ENCODE measurements at regions not wholly inside any gene's neighbourhood (a gene's known extent, or its start where the extent isn't known, plus 50 kb on each side); places are given as distances from the start of the nearest gene placed in this dataset.

DNA sequence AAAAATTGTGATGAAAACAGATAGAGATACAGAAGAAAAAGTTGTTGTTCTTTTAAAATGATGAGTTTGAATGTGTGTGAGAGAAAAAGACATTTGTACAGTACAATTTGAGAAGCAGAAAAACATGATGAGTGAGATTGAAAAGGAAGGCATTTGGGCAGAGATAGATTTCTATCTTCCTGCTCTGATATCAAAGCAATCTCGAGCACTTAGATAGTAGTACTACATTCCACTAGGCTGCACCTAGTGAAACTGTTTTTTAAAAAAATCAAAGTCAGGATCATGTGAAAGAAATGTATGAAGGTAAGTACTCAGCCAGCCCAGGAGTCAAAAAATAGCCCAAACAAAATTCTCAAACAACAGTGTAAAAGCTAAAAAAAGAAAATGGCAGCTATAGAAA, 104.1 kb upstream of the UBE2E2 start:
- Mint-ChIP-seq H3K27me3 (no peaks in the 10 kb centered on the region), H3K27ac (peak overlapping the region in 1 of 3 donors; percentile 21), H3K4me1 (peaks cover 8 to 11% (median 9%) of the 10 kb centered on the region in 3 donors), H3K4me3 (peak overlapping the region in 2 of 4 donors; percentile 31 to 76), H3K36me3 (peaks cover 2% of the 10 kb centered on the region), H3K9me3 (peaks cover 0 to 3% (median 2%) of the 10 kb centered on the region in 3 donors)

DNA sequence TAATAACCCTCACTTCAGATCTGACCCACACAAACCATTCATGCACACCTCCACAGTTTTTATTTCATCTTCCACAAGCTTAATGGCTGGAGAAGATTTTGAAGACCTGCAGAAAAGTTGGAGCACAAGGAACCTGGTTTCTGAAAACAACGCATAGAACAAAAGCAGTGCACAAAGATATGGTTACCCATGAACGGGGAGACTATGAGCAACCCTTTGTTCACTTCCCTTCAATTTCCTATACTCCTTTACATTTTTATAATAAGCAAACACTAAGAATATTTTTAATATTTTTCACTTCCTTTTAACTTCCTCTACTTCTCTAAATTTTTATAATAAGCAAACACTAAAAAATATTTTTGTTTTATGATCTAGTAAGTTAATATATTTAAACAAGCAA, 103.5 kb upstream of the UBE2E2 start:
- Mint-ChIP-seq H3K36me3 (peaks cover 2% of the 10 kb centered on the region), H3K9me3 (peaks cover 0 to 3% (median 2%) of the 10 kb centered on the region in 3 donors), H3K4me3 (peak overlapping the region in 2 of 4 donors; percentile 43 to 76), H3K4me1 (peaks cover 8 to 11% (median 9%) of the 10 kb centered on the region in 3 donors), H3K27me3 (no peaks in the 10 kb centered on the region), H3K27ac (peak overlapping the region in 1 of 3 donors; percentile 21)

DNA sequence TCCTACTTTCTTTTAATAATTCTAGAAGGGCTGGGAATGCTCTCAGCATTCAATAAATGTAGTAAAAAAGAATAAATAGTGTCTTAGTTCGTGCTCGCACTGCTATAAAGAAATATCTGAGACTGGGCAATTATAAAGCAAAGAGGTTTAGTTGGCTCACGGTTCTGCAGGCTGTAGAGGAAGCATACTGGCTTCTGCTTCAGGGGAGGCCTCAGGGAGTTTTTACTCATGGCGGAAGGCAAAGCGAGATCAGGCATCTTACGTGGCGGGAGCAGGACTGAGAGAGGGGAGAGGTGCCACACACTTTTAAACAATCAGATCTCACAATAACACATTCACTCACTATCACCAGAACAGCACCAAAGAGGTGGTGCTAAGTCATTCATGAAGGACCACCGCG, 103.0 kb upstream of the UBE2E2 start:
- peaks cover 2% of the 10 kb centered on the region for H3K36me3 Mint-ChIP-seq
- peaks cover 8 to 11% (median 9%) of the 10 kb centered on the region in 3 donors for H3K4me1 Mint-ChIP-seq
- H3K27ac Mint-ChIP-seq: peak overlapping the region in 1 of 3 donors; percentile 9
- no peak overlapping the region for H3K4me3 Mint-ChIP-seq
- H3K9me3 Mint-ChIP-seq: peaks cover 0 to 3% (median 2%) of the 10 kb centered on the region in 3 donors
- no peaks in the 10 kb centered on the region for H3K27me3 Mint-ChIP-seq

- H3K27ac Mint-ChIP-seq: no peak overlapping the region
- peaks cover 2% of the 10 kb centered on the region for H3K36me3 Mint-ChIP-seq
- peaks cover 8 to 10% (median 8%) of the 10 kb centered on the region in 3 donors for H3K4me1 Mint-ChIP-seq
- H3K27me3 Mint-ChIP-seq: no peaks in the 10 kb centered on the region
- H3K4me3 Mint-ChIP-seq: no peak overlapping the region
- H3K9me3 Mint-ChIP-seq: peaks cover 0 to 3% (median 2%) of the 10 kb centered on the region in 3 donors
These were observed 99.4 kb upstream of the UBE2E2 start for GRCh38 chr3:23103764-23104163.

DNA sequence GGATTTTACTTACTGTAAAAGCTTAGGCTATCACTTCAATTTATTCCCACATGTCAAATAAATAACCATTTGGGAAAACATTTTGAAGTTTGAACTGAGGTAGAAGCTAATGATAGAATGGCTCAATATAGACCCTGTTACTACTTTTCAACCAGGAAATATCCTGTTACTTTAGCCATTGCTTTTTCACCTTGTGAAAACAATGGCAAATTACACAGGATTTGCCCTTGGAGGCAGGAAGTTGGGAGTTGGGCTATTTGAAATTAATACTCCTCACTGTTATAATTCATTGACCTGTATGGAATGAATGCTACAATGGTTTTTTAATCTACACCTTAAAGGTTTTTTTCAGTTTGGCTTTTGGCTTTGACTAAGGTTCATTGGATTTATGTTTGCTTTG, 98.1 kb upstream of the UBE2E2 start:
- Mint-ChIP-seq H3K27me3 (no peaks in the 10 kb centered on the region), H3K4me3 (no peak overlapping the region), H3K36me3 (peaks cover 2% of the 10 kb centered on the region), H3K27ac (no peak overlapping the region), H3K4me1 (peaks cover 0 to 3% (median 0%) of the 10 kb centered on the region in 3 donors), H3K9me3 (peaks cover 0 to 3% (median 2%) of the 10 kb centered on the region in 3 donors)

DNA sequence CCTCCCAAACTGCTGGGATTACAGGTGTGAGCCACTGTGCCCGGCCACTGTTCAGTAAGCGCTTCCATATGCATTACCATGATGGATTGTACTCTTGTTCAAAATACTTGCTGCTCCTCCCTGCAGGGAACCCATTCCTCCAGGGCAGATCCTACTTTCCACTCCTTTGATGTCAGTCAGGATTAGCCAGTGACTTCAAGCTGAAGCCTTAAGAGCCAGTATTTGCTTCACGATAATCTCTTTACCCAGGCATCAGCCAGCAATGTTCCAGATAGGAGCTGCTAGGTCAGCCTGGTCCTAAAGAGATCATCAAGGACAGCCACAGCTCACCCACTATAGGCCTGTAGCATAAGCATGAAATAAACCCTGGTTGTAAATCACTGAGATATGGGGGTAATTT, 96.5 kb upstream of the UBE2E2 start:
- no peak overlapping the region for H3K27ac Mint-ChIP-seq
- no peaks in the 10 kb centered on the region for H3K4me1 Mint-ChIP-seq
- H3K27me3 Mint-ChIP-seq: no peaks in the 10 kb centered on the region
- peaks cover 0 to 2% (median 2%) of the 10 kb centered on the region in 3 donors for H3K9me3 Mint-ChIP-seq
- no peak overlapping the region for H3K4me3 Mint-ChIP-seq
- peaks cover 2% of the 10 kb centered on the region for H3K36me3 Mint-ChIP-seq

DNA sequence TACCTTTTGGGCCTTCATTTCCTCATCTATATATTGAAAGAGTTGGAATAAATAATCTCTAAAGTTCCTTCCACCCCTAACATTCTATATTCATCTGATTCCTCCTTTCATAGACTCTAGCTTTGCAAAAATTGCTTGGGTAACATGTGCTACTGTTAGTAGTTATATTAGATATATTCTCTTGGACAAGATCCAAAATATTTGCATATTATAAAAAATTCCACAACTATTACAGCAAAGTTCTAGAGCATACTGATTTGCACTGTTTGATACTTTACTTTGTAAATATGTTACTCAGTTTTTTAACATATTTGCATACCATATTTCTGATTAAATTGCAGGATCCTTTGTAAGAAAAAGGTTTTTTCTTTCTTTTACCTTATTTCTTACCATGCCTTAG, 95.9 kb upstream of the UBE2E2 start:
- H3K27ac Mint-ChIP-seq: no peak overlapping the region
- no peaks in the 10 kb centered on the region for H3K4me1 Mint-ChIP-seq
- peaks cover 0 to 2% (median 2%) of the 10 kb centered on the region in 3 donors for H3K9me3 Mint-ChIP-seq
- H3K36me3 Mint-ChIP-seq: peaks cover 2% of the 10 kb centered on the region
- no peak overlapping the region for H3K4me3 Mint-ChIP-seq
- no peaks in the 10 kb centered on the region for H3K27me3 Mint-ChIP-seq

GRCh38 chr3:23108451-23109057, 94.6 kb upstream of the UBE2E2 start:
- no peak overlapping the region for H3K4me3 Mint-ChIP-seq
- no peaks in the 10 kb centered on the region for H3K27me3 Mint-ChIP-seq
- peaks cover 0 to 2% (median 0%) of the 10 kb centered on the region in 3 donors for H3K9me3 Mint-ChIP-seq
- no peaks in the 10 kb centered on the region for H3K36me3 Mint-ChIP-seq
- no peak overlapping the region for H3K27ac Mint-ChIP-seq
- H3K4me1 Mint-ChIP-seq: peaks cover 0 to 2% (median under 1%) of the 10 kb centered on the region in 3 donors

GRCh38 chr3:23111286-23111685, 91.8 kb upstream of the UBE2E2 start:
- H3K9me3 Mint-ChIP-seq: no peaks in the 10 kb centered on the region
- H3K36me3 Mint-ChIP-seq: no peaks in the 10 kb centered on the region
- H3K27ac Mint-ChIP-seq: no peak overlapping the region
- H3K4me1 Mint-ChIP-seq: peaks cover 5 to 15% (median 11%) of the 10 kb centered on the region in 3 donors
- H3K4me3 Mint-ChIP-seq: no peak overlapping the region
- H3K27me3 Mint-ChIP-seq: no peaks in the 10 kb centered on the region

DNA sequence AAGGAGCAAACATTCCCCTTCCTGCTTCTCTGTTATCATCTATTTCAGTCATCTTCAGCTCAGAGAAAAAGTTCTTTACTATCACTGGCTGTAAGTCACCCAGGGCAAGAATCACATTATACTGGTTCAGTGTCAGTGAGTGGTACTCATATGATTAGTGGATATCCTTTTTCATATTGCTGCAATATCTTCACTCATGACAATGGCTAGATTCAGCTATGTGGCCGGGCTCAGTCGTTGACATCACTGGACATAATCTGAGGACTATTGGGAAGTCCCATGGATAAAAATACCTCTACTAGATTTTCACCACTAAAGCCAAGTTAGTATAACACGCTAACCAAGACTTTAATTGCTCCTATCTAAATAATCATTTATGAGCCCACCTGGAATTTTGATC, 91.3 kb upstream of the UBE2E2 start:
- Mint-ChIP-seq H3K27ac (no peak overlapping the region), H3K27me3 (no peaks in the 10 kb centered on the region), H3K36me3 (no peaks in the 10 kb centered on the region), H3K9me3 (no peaks in the 10 kb centered on the region), H3K4me1 (peaks cover 5 to 15% (median 11%) of the 10 kb centered on the region in 3 donors), H3K4me3 (no peak overlapping the region)

- Mint-ChIP-seq H3K27me3 (no peaks in the 10 kb centered on the region), H3K4me3 (no peak overlapping the region), H3K4me1 (peaks cover 5 to 15% (median 11%) of the 10 kb centered on the region in 3 donors), H3K36me3 (no peaks in the 10 kb centered on the region), H3K27ac (no peak overlapping the region), H3K9me3 (no peaks in the 10 kb centered on the region)
These were observed 90.6 kb upstream of the UBE2E2 start for GRCh38 chr3:23112491-23112890.

GRCh38 chr3:23113455-23114171, 89.5 kb upstream of the UBE2E2 start:
- H3K4me1 Mint-ChIP-seq: peaks cover 5 to 15% (median 11%) of the 10 kb centered on the region in 3 donors
- H3K4me3 Mint-ChIP-seq: no peak overlapping the region
- no peaks in the 10 kb centered on the region for H3K27me3 Mint-ChIP-seq
- no peak overlapping the region for H3K27ac Mint-ChIP-seq
- no peaks in the 10 kb centered on the region for H3K9me3 Mint-ChIP-seq
- no peaks in the 10 kb centered on the region for H3K36me3 Mint-ChIP-seq

DNA sequence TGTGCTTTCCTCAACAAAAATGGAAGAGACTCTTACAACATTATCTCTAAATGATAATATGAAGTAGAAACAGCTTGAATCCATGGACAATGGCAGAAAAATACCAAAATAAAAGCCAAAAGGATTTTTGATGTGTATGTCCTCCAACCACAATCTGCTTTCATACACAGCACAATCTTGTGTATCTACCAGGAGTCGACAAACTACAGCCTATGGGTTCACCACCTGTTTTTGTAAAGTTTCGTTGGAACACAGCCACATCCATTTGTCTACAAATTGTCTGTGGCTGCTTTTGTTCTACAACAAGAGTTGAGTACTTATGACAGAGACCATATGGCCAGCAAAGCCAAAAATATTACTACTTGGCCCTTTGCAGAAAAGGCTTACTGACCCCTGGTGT, 88.7 kb upstream of the UBE2E2 start:
- no peak overlapping the region for H3K27ac Mint-ChIP-seq
- H3K4me3 Mint-ChIP-seq: no peak overlapping the region
- H3K4me1 Mint-ChIP-seq: peaks cover 5 to 15% (median 11%) of the 10 kb centered on the region in 3 donors
- no peaks in the 10 kb centered on the region for H3K36me3 Mint-ChIP-seq
- no peaks in the 10 kb centered on the region for H3K9me3 Mint-ChIP-seq
- peaks cover 2% of the 10 kb centered on the region for H3K27me3 Mint-ChIP-seq

- no peaks in the 10 kb centered on the region for H3K36me3 Mint-ChIP-seq
- H3K4me1 Mint-ChIP-seq: peaks cover 5 to 15% (median 11%) of the 10 kb centered on the region in 3 donors
- H3K27ac Mint-ChIP-seq: no peak overlapping the region
- peaks cover 2% of the 10 kb centered on the region for H3K27me3 Mint-ChIP-seq
- H3K9me3 Mint-ChIP-seq: no peaks in the 10 kb centered on the region
- no peak overlapping the region for H3K4me3 Mint-ChIP-seq
These were observed 87.8 kb upstream of the UBE2E2 start for GRCh38 chr3:23115171-23115877.
